Kidney tubule cell (primary cell): ENCODE measurements at regions not wholly inside any gene's neighbourhood (a gene's known extent, or its start where the extent isn't known, plus 50 kb on each side); places are given as distances from the start of the nearest gene placed in this dataset.
"Not testable (repeated sequence)": the region's sequence is repeated elsewhere in the genome, so short reads cannot be mapped to it uniquely, and the experiment has no call there.

Experiments
- DNase-seq: peaks from one replicate; pipeline ENCODE4 v3.0.0-alpha.2; 2018; ENCODE audit warnings: low spot score

DNA sequence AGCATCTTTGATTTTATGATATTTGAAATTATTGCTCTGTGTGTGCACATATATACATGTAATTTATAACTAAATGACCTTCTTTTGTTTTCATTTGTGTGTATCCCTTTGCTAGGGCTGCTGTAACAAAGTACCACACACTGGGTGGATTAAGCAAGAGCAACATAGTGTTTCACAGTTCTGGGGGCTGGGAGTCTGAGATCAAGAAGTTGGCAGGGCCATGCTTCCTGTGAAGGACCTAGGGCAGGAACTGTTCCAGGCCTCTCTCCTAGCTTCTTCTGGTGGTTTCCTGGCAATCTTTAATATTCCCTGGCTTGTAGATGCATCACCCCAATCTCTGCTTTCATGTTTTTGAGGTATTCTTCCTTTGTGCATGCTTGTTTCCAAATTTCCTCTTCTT, 1043.9 kb downstream of the TSN start:
- no peak for DNase-seq

DNA sequence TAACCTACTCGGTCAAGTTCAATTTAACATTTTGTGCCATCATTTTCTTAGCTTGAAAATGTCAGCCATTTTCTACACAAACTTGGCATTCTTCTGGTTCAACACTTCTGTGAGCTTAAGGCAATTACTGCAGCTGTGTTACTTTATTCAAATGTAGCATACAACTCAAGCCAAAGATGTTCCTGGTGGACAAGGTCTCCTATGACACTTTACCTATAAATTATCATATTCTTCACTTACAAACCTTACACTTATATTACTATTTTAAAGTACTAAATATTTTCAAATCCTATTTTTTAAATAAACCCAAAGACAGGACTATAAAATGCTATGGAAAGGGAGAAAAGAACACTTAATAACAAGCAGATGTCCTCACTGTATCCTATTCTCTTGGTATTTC, 1045.3 kb downstream of the TSN start:
- DNase-seq: no peak

GRCh38 chr2:122804494-122804893, 1049.0 kb downstream of the TSN start:
- DNase-seq: no peak

DNA sequence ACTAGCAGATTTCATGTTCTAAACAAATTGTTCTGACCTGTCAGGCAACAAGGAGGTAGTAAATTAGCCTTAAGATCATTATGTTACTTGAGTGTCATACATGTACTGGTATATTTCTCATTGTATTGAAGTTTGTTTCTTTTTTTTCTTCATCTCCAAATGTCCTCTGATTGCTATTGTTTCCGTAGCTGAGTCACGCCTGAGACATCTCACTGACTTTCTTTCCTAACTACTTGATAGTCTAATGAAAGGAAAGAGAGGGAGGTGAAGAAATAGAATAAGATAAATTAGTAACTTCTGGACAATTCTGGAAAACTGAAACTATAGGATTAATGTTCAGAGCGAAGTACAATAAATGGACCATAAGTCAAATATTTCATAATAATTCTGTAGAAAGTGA, 1049.9 kb downstream of the TSN start:
- no peak for DNase-seq

DNA sequence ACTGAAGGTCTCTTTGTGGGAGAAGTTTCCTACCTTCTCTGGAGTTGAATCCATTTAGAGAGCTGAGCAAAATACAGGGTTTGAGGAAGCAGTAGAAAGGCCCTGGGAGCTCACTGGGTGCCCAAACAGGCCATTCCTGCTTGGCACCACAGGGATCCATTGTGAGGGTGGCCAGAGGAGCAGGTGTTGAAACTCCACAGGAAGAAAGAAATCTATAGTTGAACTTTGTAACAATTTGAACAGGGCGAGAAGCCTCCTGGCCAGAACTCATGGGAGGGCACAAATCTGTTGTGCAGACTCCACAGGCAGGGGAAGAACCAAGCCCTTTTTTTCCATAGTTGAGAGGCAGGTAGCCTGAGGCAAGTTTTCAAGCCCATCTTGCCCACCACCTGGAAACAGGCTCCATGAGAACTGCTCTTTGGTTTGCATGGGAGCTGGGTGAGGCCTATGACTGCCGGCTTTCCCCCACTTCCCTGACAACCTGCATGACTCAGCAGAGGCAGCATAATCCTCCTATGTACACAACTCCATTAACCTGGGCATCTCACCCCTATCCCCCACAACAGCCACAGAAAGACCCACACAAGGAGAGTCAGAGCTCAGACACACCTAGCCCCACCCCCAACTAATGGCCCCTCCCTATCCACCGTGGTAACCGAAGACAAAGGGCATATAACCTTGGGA, 1053.0 kb downstream of the TSN start:
- DNase-seq: no peak

- DNase-seq: not testable (repeated sequence)
Observed at GRCh38 chr2:122812214-122812613, 1056.8 kb downstream of the TSN start.

DNA sequence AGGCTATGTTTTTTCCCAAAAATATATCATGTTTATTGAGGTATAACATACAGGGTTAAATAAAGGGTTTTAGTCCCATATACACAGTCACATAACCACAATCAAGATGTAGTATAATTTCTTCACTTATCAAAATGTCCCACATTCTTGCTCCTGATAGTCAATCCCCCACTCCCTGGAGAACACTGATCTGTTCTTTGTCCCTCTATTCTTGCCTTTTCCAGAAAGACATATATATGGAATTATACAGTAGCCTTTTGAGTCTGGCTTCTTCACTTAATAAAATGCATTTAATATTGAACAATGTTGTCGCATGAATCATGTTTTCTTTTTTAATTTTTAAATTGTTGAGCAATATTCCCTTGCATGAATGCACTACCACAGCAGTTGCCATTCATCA, 1059.7 kb downstream of the TSN start:
- DNase-seq: no peak

- no peak for DNase-seq
Observed at GRCh38 chr2:122816803-122817202, 1061.4 kb downstream of the TSN start.

- DNase-seq: no peak
Observed at GRCh38 chr2:122822319-122822718, 1066.9 kb downstream of the TSN start.

- DNase-seq: no peak
Observed at GRCh38 chr2:122830157-122830556, 1074.7 kb downstream of the TSN start.

GRCh38 chr2:122831649-122832048, 1076.2 kb downstream of the TSN start:
- no peak for DNase-seq

DNA sequence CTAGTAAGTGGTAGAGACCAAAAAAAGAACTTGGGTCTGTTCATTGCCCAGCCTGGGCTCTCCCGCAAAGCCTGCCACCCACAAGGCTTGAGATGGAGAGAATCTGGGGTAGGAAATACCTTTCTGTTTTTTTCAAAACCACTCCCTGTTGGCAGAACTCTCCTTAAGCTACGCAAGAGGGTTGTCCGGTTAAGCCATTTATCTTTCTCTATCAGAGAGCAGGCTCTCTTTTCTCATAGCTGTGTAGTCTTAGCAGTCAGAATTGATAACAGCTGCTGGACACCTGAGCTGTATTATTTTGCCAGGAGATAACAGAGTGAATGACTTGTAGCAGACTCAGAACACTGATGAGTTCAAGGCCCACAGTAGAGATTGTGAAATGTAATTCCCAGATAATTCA, 1088.1 kb downstream of the TSN start:
- no peak for DNase-seq

DNA sequence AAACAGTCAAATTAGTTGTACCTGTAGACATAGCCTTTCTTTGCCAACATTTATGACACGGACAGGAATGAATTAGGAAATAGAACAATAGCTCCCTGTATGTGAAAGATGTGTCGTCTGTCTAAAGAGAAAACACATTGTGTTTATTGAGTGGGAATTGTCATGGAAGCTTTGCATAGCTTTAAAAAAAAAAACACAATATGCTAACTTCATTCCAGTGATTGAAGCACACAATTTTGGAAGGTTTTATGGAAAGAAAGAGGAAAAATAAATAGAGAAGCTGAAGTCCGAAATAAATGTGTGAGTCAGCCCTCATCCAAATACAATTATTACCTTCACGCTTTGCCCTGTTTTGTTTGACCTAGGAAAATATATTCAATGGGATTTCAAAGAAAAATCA, 1095.7 kb downstream of the TSN start:
- no peak for DNase-seq

DNA sequence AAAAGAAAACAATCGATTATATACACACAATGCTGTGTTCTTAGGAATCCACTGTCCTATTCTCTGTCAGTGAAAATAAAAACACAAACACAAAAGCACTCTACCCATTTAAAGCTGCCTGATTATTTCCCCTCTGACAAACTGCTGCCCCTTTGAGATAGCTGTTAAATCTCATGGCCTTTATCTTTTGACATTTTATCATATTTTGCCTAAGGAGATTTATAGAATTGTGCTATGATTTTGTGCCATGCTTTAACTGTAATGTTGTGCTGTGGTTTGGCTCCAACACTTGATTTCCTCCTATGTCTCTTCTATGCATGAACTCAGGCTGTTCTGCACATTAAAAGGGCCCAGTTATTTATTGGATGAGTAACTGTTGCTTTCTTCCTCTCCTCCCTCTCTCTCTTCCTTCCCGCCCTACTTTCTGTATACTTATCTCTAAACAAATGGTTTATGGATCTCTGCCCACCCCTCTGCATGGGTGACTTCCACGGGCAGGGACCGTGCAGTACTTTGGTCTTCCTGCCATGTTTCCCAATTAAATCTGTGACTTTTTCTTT, 1096.6 kb downstream of the TSN start:
- DNase-seq: no peak

- DNase-seq: no peak
Observed at GRCh38 chr2:122856696-122857095, 1101.2 kb downstream of the TSN start.

DNA sequence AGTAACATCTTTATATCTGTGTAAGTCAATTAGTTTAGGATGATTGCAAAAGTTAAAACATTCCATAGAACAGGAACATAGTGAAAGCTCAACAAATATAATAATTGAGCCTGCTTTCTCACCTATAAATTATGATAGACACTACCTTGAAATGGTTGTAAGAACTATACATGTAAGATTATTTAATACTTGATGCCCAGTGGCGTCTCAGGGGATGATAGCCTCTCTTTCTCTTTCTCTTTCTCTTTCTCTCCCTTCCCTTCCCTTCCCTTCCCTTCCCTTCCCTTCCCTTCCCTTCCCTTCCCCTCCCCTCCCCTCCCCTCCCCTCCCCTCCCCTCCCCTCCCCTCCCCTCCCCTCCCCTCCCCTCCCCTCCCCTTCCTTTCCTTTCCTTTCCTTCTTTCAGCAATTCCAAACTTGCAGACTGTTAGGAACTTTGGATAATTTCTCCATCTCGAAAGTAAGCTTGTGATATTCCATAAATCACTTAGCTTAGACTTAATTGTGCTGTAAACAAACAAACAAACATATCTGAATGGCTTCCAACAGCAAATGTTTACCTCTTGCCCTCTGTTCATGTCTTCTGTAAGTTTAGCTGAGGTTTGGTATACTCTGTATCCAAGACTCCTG, 1102.7 kb downstream of the TSN start:
- no peak for DNase-seq

DNA sequence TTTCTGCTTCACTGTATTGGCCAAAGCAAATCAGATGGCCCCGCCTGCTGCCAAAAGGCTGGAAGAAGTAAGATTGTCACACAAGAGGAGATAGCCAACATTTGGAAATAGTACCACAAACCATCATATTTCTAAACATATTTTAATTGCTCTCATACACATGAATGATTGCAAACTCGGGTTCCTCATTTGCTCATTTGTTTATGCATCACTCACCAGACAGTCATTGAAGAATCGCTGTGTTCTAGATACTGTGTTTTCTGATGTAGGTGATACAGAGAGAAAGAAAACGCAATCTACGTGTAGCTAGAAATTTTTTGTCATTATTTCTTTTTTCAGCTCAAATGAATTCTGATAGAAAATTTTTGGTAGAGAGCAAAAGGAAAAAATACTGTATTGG, 1103.4 kb downstream of the TSN start:
- no peak for DNase-seq

DNA sequence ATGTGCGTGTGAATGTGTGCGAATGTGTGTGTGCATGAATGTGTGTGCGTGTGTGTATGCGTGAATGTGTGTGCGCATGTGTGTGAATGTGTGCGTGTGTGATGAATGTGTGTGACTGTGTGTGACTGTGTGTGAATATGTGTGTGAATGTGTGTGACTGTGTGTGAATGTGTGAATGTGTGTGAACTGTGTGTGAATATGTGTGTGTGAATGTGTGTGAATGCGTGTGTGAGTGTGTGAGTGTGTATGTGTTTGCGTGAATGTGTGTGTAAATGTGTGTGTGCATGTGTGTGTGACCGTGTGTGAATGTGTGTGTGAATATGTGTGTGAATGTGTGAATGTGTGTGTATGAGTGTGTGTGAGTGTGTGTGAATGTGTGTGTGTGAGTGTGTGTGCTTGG, 1103.8 kb downstream of the TSN start:
- DNase-seq: no peak

- DNase-seq: no peak
Observed at GRCh38 chr2:122863532-122863931, 1108.1 kb downstream of the TSN start.

DNA sequence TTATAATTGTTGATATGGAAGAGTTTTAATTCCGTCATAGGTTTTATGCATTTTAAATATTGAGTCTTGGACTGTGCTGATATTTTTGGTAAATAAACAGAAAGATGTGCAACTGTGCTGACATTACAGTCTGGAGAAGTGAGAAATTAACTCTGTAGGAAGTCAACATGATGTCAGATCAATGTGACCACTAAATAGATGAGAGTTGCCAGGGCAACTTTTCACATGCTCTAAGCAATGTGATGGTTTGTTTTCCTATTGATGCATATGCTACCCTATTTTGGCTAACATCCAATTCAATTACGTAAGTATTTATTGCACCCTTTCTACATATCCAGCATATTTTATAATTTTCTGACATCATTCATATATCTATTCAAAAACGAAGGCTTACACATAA, 1109.3 kb downstream of the TSN start:
- no peak for DNase-seq

- DNase-seq: no peak
Observed at GRCh38 chr2:122866095-122866494, 1110.6 kb downstream of the TSN start.

GRCh38 chr2:122867941-122868340, 1112.5 kb downstream of the TSN start:
- no peak for DNase-seq

DNA sequence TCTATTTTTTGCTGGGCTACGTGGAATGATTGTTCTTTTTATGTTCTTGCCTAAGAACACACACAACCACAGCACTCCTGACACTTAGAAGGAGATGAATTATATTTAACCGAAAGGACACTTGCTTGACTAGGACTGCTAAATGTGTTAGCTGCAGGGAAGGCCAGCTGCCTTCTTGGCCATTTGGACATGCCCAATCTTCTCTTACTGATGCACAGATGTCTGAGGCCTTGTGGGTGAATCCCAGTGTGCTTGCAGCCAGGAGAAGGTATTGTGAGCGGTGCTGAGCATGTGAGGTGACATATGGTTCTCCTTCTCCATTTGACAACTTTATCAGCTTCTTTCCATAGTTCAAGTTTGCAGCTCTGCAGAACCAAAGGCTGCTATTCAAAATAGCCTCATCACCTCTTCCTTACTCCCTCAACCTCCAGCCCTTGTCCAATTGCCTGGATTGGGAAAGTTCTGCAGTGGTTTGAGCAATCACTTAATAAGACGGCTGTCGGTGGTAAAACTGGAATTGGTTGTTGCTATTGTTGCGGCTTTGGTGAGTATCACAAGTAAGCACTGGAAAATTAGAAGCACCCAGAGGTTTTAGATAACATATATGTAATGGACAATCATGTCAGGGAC, 1113.3 kb downstream of the TSN start:
- DNase-seq: no peak
